GM12878 (cell line): ENCODE measurements at regions not wholly inside any gene's neighbourhood (a gene's known extent, or its start where the extent isn't known, plus 50 kb on each side); places are given as distances from the start of the nearest gene placed in this dataset.

Experiments
- ASH2L ChIP-seq: fragments of 300-600, 200-600 bp; sonication (generic); IDR thresholded peaks from 2 replicates; pipeline ENCODE4 v1.6.1; 2017; ENCODE audit warnings: low read depth, mild to moderate bottlenecking, borderline replicate concordance
- EGR1 ChIP-seq, 2 experiments: IDR thresholded peaks; 1 replicate in 1 of 2; 2 replicates in 1 of 2; pipeline ENCODE4 v1.6.1; 2011 to 2012; ENCODE audit warnings: low read depth in 2 of 2, low read length in 2 of 2, borderline replicate concordance in 1 of 2, mild to moderate bottlenecking in 1 of 2, moderate library complexity in 1 of 2
- FOS ChIP-seq: IDR thresholded peaks from 3 replicates; pipeline ENCODE4 v1.6.1; 2011; ENCODE audit warnings: borderline replicate concordance; ENCODE audit not compliant: insufficient read length; ENCODE audit errors: extremely low read depth
- IKZF2 ChIP-seq, 2 experiments: fragments of 450-650 bp; IDR thresholded peaks; 2 replicates each; pipeline ENCODE4 v1.6.1; 2017; ENCODE audit warnings: mild to moderate bottlenecking in 2 of 2, moderate library complexity in 2 of 2
- MTA2 ChIP-seq: fragments of 450-650 bp; IDR thresholded peaks from 2 replicates; pipeline ENCODE4 v1.6.1; 2016; ENCODE audit warnings: low read depth, mild to moderate bottlenecking, moderate library complexity
- NKRF ChIP-seq: fragments of 450-650 bp; conservative IDR thresholded peaks from 2 replicates; pipeline ENCODE4 v1.6.1; 2017; ENCODE audit warnings: mild to moderate bottlenecking, moderate library complexity
- POLR2A ChIP-seq: IDR thresholded peaks from 2 replicates; pipeline ENCODE4 v1.6.1; 2011; ENCODE audit warnings: low read depth, mild to moderate bottlenecking, low read length
- YBX1 ChIP-seq: fragments of 450-650 bp; IDR thresholded peaks from 2 replicates; pipeline ENCODE4 v1.6.1; 2016; ENCODE audit warnings: antibody characterized with exemption
- ZZZ3 ChIP-seq: IDR thresholded peaks from 2 replicates; pipeline ENCODE4 v1.6.1; 2011; ENCODE audit warnings: low read depth; ENCODE audit not compliant: control insufficient read depth, insufficient read length
- TF ChIP-seq, protein P1 (sequence below): fragments of 450-650 bp; IDR thresholded peaks from 2 replicates; pipeline ENCODE4 v1.6.1; 2017; ENCODE audit warnings: antibody characterized with exemption, mild to moderate bottlenecking, moderate library complexity

GRCh38 chr1:187638733-187639434 lies 810.1 kb downstream of the PLA2G4A start (continued):
- TF ChIP-seq NKRF (no peak), MTA2 (no peak), ASH2L (no peak), POLR2A (no peak), FOS (no peak), YBX1 (no peak), EGR1 (IDR thresholded peaks at IDR 0.05; ENCODE audit: borderline replicate concordance in 1 of 2, low read depth in 2 of 2, low read length in 2 of 2) (no peak), IKZF2 (IDR thresholded peaks at IDR 0.05) (no peak), ZZZ3 (no peak)
- TF ChIP-seq, protein P1, sequence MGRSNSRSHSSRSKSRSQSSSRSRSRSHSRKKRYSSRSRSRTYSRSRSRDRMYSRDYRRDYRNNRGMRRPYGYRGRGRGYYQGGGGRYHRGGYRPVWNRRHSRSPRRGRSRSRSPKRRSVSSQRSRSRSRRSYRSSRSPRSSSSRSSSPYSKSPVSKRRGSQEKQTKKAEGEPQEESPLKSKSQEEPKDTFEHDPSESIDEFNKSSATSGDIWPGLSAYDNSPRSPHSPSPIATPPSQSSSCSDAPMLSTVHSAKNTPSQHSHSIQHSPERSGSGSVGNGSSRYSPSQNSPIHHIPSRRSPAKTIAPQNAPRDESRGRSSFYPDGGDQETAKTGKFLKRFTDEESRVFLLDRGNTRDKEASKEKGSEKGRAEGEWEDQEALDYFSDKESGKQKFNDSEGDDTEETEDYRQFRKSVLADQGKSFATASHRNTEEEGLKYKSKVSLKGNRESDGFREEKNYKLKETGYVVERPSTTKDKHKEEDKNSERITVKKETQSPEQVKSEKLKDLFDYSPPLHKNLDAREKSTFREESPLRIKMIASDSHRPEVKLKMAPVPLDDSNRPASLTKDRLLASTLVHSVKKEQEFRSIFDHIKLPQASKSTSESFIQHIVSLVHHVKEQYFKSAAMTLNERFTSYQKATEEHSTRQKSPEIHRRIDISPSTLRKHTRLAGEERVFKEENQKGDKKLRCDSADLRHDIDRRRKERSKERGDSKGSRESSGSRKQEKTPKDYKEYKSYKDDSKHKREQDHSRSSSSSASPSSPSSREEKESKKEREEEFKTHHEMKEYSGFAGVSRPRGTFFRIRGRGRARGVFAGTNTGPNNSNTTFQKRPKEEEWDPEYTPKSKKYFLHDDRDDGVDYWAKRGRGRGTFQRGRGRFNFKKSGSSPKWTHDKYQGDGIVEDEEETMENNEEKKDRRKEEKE, result no peak
- TF ChIP-seq, all 136 proteins: peak for 0
